ENCODE measurements at regions not wholly inside any gene's neighbourhood (a gene's known extent, or its start where the extent isn't known, plus 50 kb on each side); places are given as distances from the start of the nearest gene placed in this dataset.
"Not testable (repeated sequence)": the region's sequence is repeated elsewhere in the genome, so short reads cannot be mapped to it uniquely, and the experiment has no call there.

DNA sequence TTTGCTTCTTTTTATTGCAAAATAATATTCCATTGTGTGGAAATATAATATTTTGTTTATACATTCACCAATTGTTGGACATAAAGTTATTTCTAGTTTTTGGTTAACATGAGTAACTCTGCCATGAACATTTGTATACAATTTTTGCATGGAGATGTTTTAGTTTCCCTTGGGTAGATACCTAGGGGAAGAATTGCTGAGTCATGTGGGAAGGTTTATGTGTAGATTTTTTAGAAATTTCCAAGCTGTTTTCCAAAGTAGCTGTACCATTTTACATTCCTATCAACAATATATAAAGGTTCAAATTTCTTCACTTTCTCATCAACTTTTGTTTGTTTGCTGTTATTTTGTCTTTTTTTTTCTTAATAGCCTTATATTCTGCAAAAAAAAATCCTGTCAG is 664.7 kb upstream of the FBXO33 start:
- DNase-seq, result no peak

DNA sequence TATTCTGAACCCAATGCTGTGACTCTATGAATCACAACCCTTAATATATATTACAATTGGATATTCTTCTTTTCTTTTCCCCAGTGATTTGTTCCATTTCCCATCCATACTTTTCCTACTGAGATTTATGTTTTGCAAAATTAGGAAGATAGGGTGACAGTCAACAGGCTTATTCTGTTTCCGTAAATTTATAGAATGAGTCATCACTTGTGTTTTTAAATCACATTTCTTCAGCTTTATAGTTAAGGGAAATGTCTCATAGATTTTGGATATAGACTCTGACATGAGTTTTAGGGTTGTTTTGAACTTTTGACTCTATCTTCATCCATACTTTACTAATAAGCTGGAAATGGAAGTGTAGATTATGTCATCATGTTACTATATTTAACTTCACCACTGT is 661.6 kb upstream of the FBXO33 start:
- DNase-seq, result no peak

- no peak for DNase-seq
These were observed 641.9 kb upstream of the FBXO33 start for GRCh38 chr14:40074169-40074568.

DNA sequence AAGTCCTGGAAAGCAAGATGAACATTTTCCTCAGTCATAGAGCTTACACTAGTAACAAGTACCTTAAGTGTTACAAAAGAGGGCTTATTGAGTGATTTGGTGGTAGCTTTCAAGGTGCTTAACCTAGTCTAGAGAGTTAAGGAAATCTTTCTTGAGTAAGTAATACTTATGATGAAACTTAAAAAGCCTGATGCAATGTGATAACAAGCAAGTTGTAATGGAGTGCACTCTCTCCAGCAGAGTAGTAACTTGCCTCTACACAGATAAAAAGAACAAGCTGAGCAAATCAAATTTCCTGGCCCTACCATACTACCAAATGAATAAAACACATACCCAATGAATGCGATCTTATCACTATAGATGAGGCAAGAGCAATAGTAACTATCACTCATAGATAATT is 639.9 kb upstream of the FBXO33 start:
- no peak for DNase-seq

DNA sequence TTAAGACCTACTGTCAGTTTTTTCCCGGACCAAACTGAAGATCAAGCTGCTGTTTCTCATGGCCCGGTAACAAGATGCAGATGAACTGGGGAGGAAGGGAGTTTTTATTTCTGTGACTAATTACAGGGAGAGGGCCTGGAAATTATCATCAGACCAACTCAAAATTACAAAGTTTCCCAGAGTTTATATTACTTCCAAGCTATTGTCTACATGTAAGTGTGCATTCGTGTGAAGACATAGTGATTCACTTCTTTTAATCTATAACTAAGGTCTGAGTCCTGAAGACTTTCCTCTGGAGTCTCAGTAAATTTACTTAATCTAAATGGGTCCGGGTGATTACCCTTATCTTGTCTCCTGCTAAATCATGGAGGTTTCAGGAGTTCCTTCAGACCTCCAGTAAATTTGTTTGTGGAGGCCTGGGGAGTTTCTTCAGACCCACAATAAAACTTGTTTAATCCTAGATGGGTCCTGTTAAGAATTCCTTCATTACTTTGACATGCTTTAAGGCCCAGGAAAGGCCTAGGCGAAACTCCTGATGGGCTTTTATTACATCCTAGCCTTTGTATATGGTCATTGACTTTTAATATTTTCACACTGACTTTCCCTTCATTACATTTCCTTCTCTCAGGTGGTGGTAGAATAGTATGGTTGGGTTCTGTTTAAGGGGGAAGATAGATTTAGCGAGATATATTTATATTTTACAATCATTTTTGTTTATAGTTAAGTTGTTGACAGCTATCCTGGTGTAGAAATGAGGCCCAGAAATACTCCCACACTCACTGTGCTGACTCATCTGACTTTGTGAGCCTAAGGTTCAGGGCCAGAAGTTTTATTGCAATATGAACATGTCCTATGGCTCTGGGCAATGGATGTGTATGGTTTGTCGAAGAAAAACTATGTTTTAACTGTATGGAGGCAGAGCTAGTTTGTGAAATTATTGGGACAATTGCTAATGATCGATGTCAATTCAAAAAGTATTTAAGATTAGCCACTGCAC is 627.0 kb upstream of the FBXO33 start:
- no peak for DNase-seq

DNA sequence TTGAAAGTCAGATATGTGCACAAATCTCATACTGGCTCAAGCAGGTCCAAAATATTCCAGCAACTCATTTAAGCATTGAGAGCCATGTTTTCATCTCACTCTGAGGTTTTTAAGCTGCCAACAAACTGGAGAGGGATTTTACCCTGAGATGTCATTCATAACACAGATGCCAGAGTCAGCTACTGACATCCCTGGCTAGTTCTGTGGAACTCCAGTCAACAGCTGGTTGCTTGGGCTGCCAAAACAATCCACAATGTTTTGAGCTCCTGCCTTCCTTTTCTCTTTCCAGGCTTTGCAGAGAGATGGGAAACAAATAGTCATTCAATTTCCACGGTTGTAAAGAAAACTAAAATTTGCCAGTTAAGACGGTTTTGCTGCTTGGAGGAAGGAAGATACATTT is 621.2 kb upstream of the FBXO33 start:
- no peak for DNase-seq

DNA sequence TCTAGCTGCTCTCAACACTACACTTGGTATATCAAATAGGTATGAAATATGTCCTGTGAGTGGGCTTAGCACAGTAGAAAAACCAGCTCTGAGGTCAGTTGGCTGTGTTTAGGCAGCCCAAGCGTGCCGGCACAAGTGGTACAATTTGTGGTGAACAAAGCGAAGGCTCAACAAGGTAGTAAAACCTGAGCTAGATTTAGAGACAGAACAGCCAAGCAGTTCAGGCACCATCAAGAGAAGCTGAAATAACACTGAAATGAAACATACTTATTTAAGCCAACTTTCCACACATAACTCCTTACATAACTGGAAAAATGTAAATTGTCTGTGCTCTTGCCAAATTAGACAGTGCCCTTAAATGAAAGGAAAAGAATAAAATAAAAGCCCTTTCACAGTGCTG is 596.8 kb upstream of the FBXO33 start:
- no peak for DNase-seq

DNA sequence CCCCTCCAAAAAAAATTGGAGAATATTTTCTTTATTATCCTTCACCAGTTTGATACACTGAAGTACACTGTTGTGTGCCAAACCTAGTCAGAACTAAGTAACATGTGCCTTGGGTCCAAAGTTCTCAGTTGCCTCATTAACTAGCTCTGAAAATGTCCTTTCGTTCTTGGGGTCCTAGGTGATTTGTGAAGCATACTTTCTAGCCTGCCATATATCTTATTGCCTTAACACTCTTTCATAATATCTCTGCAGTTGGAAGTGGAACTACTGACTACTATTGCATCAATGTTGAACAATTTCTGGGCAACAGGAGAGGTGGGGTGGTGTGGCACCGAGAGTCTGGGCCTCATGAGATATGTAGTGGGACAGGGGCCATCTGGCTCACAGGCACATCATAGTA is 592.9 kb upstream of the FBXO33 start:
- no peak for DNase-seq

- no peak for DNase-seq
These were observed 578.7 kb upstream of the FBXO33 start for GRCh38 chr14:40010961-40011360.

- no peak for DNase-seq
These were observed 577.5 kb upstream of the FBXO33 start for GRCh38 chr14:40009771-40010170.

GRCh38 chr14:40008345-40008744 is 576.1 kb upstream of the FBXO33 start:
- not testable (repeated sequence) for DNase-seq

GRCh38 chr14:40004871-40005500 is 572.8 kb upstream of the FBXO33 start:
- DNase-seq, result no peak

GRCh38 chr14:40003773-40004172 is 571.5 kb upstream of the FBXO33 start:
- no peak for DNase-seq

GRCh38 chr14:39998854-39999253 is 566.6 kb upstream of the FBXO33 start:
- no peak for DNase-seq

DNA sequence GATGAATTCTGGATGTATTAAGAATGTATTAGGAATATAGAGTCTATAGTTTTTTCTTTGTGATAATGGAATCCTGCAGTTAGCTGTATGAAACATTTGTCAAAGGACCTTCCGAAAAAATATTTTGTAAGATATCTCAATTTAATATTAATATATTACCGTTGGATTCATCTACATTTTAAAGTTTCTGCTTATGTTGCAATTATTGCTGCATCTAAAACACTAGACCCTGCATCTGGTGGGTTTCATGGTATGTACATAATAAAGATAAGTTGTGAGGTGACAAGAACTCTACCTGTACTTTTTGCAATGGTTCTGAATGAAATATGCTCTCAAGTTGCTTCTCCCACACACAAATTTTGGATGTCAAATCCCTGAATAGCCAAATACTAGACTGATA is 565.9 kb upstream of the FBXO33 start:
- DNase-seq, result no peak

- no peak for DNase-seq
These were observed 558.8 kb upstream of the FBXO33 start for GRCh38 chr14:39991041-39991440.

DNA sequence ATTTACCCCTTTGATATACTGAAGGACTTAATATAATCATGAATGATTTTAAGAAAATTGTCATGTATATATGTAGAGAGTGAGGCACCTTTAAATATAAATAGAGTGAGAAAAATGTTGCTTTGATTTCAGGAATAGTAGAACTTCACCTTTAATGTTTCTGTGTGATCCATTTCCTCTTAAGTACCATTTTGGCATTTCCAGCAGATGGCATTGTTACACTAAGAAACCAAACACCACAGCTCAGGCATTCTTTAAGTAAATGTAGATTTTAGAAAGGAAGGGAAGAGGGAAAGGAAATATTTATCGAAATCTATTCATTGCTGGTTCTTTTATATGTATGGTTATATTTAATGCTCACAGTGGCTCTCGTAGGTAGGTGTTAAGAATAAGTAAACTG is 556.7 kb upstream of the FBXO33 start:
- no peak for DNase-seq

- DNase-seq, result no peak
These were observed 552.1 kb upstream of the FBXO33 start for GRCh38 chr14:39984323-39984722.

DNA sequence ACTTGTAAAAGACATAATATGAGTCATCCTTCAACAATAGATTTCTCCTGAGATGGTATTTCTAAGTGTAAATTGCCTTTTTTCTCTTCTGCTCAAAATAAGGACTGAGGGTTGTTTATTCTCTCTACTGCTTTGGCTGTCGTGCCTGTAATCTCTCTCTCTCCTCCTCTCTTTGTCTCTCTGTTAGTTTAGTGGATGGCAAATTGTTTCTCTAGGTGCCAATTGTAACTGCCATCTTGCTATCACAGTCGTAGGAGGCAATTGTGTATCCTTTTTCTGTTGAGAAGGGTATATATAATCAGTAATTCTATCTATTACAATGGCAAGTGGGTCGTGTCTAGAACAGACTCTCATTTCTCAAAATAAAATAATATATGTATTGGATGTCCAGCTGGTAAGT is 545.0 kb upstream of the FBXO33 start:
- DNase-seq, result no peak

DNA sequence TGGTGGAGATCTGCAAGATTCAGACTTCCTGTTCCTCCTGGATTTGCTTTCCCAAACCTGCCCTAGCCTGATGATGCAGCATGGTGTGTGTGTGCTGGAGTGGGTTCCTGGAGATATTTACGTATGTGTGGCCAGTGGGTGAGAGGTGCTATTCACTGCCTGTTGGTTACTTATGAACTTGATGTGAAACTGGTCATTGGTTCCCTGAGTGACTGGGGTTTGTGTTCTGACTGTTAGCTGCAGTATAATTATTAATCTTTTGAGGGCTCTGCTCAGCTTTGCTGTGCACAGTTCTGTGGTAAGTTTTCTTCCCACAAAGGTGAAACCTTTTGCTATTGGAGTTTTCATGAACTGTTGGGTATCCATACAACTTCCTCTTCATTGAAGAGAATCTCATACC is 541.8 kb upstream of the FBXO33 start:
- no peak for DNase-seq

GRCh38 chr14:39972704-39973103 is 540.5 kb upstream of the FBXO33 start:
- no peak for DNase-seq

DNA sequence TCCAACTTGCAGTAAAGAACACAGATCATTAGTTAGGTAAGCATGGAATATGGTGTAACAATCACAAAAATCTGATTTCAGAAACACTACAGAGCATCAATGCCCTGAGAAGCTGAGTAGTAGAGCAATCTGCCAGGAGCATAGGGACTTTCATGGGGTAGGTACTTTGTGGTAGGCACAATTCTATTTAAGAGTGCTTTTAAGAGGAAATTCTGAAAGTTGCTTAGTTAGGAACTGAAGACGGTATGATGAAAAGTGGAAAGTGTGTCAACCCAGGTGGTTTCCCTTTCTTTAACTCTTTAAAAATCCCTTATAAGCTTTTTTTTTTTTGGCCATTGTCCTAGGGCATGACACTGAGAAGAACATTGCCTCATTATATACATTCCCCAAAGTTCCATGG is 535.7 kb upstream of the FBXO33 start:
- no peak for DNase-seq

DNA sequence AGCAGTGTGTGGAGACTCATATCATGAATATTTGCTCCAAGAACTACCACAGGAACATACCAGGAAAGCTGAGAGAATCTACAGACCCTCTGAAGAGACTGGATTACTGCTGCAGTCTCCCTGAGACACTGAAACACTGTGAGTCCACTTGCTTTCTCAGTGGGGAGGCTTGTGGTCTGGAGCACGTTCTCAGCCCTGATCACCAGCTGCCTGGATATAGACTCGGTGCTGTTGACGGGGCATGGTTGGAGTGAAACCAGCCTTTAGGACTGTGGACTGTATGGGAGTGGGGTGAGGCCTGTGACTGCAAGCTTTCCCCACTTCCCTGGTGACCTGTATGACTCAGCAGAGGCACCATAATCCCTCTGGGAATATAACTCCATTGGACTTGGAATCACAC is 525.8 kb upstream of the FBXO33 start:
- no peak for DNase-seq

DNA sequence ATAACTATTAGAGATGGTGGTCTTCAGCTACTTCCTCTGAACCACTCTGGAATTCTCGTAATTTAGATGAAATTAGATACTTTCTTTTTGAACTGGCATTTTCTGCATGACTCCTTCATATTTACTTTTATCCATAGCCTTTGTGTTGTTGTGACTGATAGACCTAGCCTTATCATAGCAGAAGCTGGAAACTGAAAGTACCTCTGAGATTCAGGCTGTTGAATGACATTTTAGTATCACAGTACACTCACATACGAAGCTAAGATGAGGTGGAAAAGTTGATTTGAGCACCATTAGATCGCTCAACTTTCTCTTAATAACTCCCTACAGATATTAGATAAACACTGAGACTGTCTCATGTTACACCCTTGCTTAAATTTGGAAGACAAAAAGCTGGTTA is 525.1 kb upstream of the FBXO33 start:
- no peak for DNase-seq
